Stimulated activated CD4-positive, alpha-beta T cell treated with anti-CD3 and anti-CD28 coated beads, Interleukin-15, amount 100 ng/mL, for 1 hour (primary cell): ENCODE measurements at regions not wholly inside any gene's neighbourhood (a gene's known extent, or its start where the extent isn't known, plus 50 kb on each side); places are given as distances from the start of the nearest gene placed in this dataset.

Experiments
- DNase-seq, 2 donors: peaks; one replicate each; pipeline ENCODE4 v3.0.0-alpha.2; 2020; ENCODE audit warnings: low read depth in 1 of 2, low spot score in 1 of 2

DNA sequence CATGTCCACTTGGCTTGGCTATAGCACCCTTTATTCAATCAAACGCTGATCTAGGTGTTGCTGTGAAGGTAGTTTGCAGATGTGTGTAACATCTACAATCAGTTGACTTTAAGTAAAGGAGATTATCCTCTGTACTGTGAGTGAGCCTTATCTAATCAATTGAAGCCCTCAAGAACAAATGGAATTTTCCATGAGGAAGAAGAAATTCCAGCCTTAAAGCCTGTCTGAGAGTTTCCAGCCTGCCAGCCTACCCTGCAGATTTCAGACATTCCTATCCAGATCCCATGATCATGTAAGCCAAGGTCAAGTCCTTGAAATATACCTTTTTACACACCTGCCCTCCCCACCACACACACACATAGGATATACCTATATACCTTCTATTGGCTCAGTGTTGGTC lies 696.7 kb downstream of the MRPL39 start:
- no peak for DNase-seq

DNA sequence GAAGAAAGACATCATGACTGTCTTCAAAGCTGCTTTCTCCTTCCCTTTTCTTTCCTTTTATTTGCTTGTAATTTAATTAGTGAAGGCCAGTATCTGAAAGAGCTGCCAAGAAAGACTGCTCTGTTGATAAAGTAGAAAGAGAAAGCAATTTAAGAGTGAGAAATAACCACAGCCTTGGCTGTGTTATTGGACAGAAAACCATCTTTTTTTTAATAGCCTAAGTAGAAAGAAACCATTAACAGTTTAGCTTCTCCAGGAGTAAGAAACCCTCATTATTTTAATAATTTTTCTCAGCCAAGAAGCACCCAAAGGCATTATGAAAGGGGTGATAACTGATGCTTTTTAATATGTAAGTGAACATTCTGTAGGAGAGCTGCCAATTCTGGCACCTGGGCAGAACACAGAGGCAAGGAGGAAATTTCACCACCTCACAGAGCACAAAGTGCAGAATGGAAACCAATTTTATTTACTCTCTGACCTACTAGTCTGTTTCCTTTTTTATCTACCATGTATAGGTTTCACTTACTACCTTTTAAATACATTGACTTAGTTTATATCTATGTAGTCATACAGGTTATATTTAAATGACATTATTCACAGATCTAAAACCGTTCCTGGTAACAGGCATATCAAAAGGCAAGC lies 703.2 kb downstream of the MRPL39 start:
- DNase-seq = no peak

DNA sequence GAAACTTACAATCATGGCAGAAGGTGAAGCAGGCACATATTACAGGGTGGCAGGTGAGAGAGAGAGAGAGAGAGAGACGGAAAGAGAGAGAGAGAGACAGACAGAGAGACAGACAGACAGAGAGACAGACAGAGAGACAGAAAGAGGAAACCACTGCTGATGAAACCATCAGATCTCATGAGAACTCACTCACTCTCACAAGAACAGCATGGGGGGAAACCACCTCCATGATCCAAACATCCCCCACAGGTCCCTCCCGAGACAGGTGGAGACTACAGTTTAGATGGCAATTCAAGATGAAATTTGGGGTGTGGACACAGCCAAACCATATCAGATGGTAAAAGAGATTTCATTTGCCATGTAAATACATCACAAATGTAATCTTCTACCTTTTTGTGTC lies 708.1 kb downstream of the MRPL39 start:
- no peak for DNase-seq

GRCh38 chr21:24897883-24898282 lies 709.4 kb downstream of the MRPL39 start:
- DNase-seq = no peak

- DNase-seq = no peak
Measured at GRCh38 chr21:24896735-24897124, 710.6 kb downstream of the MRPL39 start.

DNA sequence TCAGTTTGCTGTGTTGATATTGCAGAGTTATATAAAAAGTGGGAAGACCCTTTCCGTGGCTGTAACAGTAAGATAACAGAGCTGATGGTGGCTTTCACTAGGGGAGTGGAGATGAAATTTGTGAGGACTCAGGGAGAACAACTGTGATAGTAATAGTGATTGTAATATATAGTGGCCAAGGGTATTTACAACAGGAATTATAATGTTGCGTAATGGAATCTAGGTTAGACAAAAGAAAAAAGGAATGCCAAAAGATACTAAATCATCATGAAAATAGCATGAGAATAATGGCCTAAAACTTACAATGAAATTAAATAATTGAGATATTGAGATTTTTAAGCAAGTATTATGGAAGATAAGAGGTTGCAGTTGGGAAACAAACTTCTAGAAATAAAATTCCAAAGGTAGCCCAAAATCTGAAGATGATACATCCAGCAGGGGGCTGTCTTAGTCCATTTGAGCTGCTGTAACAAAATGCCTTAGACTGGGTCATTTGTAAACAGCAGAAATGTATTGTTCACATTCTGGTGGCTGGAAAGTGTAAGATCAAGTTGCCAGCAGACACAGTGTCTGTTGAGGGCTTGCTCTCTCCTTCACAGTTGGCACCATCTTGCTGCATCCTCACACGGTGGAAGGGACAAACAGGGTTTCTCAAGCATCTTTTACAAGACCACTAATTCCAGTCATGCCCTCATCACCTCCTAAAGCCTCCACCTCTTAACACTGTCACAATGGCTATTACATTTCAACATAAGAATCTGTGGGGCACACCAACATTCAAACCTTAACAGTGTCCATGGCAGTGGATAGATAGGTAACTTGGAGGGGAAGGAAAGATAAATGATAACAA lies 711.2 kb downstream of the MRPL39 start:
- no peak for DNase-seq

- no peak for DNase-seq
Measured at GRCh38 chr21:24894324-24894723, 713.0 kb downstream of the MRPL39 start.

DNA sequence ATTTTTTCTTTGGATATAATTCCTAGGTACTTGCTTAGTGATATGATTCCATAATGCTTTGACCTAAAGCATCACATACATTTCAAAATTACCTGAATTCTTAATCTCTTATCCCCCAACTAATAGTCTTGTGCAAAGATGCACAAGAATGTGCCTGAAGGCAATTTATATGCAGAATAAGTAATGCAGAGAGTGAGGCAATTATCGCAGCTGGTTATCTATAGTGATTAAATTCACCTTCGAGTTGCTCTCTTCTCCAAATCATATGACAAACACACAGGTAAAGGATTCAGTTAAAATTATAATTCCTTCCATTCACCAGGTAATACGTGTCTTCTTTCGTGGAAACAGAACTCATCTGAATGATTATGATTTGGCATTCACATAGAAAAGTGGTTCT lies 717.3 kb downstream of the MRPL39 start:
- DNase-seq = no peak

- no peak for DNase-seq
Measured at GRCh38 chr21:24881506-24881905, 725.8 kb downstream of the MRPL39 start.

DNA sequence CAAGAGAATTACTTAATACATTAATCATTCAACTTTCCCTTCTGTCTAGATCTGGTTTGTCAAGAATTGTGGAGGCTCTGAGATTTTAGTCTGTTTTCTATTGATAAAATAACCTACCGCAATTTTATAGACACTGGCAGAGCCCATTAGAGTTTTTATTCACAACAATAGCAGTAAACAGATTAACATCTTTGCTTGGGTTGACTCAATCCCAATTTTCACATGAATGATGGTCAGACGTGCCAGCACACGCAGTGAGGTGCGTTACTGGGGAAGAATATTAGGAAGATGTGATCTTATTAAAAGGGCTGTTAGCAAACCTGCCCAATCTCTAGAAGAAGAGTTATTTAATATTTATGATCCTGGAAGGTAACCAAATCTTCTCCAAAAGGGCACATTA lies 736.6 kb downstream of the MRPL39 start:
- DNase-seq = no peak

- DNase-seq = no peak
Measured at GRCh38 chr21:24869862-24870261, 737.4 kb downstream of the MRPL39 start.

DNA sequence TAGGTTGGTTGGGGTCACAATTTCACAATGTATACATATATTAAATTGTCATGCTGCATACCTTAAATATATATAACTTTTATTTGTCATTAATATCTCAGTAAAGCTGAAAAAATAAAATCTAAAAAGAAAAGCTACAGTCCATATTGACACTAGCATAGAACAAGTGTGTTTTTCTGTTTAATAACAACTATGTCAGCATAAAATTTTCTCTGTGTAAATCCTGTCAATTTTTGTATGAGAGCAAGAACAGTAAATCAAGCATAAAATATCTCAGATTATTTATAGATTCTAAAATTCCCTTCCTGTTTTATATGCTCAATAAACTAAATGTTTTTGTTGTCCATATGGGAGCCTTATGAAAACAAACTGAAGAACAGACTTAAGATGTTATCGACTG lies 739.2 kb downstream of the MRPL39 start:
- no peak for DNase-seq

DNA sequence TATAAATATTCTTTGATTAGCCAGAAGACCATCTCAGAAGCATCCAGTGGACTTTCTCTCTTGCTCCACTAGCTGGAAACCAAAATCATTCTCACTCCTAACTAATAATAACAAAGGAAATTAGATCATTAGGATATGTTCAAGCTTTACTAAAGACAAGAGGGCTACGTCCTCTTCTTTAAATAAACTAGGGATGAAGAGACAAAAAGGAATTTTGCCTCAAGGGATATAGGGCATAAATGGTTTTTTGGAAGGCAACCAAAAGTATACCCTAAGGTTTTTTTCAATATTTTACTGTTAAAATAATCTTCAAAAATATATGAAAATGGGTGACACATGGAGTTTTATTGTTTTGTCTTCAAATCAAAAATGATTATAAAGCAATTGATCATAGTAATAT lies 745.8 kb downstream of the MRPL39 start:
- no peak for DNase-seq

DNA sequence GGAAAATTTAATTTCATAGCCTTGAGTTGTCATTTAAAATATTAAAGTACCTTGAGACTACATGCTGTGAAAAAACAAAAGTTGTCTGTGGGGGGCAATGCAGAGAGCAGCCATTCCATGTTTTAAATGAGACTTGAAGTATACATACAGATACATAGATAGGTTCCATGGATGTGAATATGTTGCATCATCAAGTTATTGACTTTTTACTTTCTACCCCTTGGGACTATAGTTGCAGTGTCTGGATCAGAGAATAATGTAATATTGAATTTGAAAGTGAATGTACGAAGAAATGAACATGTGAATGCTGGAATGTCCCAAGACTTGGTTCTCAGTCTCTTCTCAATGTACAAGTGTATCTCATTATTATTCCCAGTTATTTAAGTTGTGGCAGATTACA lies 751.0 kb downstream of the MRPL39 start:
- DNase-seq = no peak

- DNase-seq = no peak
Measured at GRCh38 chr21:24852610-24853195, 754.6 kb downstream of the MRPL39 start.

DNA sequence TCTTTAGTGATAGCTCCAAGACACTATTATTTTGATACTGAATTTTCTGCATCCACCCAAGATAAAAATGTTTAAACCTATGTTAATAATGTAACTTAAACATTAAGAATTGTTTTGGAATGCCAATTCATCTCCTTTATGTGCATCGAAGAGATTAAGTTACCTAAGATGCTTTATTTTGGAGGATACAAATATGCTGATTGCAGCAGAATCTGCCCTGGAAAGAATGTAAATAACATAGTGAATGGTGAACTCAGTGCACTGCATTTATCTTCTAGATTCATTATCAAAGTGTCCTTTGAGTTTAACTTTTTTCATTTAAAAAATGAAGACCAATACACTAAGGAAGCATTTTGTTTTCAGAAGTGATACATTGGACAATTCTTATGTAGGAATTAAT lies 757.2 kb downstream of the MRPL39 start:
- DNase-seq = no peak

GRCh38 chr21:24844671-24845070 lies 762.6 kb downstream of the MRPL39 start:
- DNase-seq = no peak

DNA sequence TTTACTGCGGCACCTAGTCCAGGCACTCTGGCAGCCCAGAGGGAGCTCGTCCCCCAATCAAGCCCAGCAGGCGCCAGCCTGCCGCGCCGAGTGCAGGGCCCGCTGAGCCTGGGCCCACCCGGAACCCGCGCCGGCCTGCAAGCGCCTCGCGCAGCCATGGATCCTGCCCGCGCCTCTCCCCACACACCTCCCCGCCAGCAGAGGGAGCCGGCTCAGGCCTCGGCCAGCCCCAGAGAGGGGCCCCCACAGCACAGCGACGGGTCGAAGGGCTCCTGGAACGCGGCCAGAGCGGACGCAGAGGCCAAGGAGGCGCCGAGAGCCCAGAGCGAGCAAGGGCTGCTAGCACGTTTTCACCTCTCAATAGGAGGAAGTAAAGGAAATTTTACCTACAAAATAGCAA lies 767.0 kb downstream of the MRPL39 start:
- DNase-seq = no peak

DNA sequence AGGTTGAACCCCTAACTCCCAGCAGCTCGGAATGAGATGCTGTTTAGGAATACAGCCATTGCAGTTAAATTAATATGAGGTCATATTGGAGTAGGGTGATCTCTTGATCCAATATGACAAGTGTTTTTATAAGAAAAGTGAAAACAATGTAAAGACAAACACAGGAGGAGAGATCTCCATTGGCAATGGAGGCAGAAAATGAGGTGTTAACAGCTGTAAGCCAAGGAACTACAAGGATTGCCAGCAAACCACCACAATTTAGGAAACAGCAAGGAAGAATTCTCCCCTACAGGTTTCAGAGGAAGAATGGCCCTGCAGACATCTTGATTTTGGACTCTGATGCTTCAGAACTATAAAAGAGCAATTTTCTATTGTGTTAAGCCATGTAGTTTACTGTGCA lies 774.3 kb downstream of the MRPL39 start:
- DNase-seq = no peak

- no peak for DNase-seq
Measured at GRCh38 chr21:24829397-24829796, 777.9 kb downstream of the MRPL39 start.

- DNase-seq = no peak
Measured at GRCh38 chr21:24826822-24827221, 780.5 kb downstream of the MRPL39 start.

- DNase-seq = no peak
Measured at GRCh38 chr21:24825348-24825747, 781.9 kb downstream of the MRPL39 start.
